ENCODE measurements at regions not wholly inside any gene's neighbourhood (a gene's known extent, or its start where the extent isn't known, plus 50 kb on each side); places are given as distances from the start of the nearest gene placed in this dataset.

DNA sequence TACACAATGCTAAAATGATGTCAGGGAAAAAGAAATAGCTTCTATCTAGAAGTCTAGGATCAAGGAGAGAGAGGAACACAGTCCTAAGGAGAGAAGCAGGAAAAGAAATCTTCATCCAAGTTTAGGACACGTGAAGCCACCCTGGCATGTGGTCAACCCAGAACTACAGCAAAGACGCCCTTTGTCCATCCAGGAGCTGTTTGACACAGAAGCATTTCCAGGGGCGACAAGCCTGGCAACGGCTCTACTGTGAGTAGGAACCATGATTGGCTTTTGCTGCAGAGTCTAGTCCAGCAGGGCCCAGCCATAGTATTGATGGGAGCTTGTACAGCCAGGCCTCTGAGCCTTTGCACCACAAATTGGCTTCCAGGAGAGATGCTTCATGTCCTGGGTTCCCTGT is 185.4 kb upstream of the RPL38 start:
- no peak for TF ChIP-seq EP300 (conservative IDR thresholded peaks at IDR 0.05; ENCODE audit: poor library complexity, severe bottlenecking)
- TF ChIP-seq POLR2AphosphoS5 (IDR thresholded peaks at IDR 0.05) = no peak
- TF ChIP-seq, protein P1, sequence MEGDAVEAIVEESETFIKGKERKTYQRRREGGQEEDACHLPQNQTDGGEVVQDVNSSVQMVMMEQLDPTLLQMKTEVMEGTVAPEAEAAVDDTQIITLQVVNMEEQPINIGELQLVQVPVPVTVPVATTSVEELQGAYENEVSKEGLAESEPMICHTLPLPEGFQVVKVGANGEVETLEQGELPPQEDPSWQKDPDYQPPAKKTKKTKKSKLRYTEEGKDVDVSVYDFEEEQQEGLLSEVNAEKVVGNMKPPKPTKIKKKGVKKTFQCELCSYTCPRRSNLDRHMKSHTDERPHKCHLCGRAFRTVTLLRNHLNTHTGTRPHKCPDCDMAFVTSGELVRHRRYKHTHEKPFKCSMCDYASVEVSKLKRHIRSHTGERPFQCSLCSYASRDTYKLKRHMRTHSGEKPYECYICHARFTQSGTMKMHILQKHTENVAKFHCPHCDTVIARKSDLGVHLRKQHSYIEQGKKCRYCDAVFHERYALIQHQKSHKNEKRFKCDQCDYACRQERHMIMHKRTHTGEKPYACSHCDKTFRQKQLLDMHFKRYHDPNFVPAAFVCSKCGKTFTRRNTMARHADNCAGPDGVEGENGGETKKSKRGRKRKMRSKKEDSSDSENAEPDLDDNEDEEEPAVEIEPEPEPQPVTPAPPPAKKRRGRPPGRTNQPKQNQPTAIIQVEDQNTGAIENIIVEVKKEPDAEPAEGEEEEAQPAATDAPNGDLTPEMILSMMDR (IDR thresholded peaks at IDR 0.05; ENCODE audit: poor library complexity, severe bottlenecking) = no peak
- no peak for TF ChIP-seq RAD21 (conservative IDR thresholded peaks at IDR 0.05)
- TF ChIP-seq, protein P2, sequence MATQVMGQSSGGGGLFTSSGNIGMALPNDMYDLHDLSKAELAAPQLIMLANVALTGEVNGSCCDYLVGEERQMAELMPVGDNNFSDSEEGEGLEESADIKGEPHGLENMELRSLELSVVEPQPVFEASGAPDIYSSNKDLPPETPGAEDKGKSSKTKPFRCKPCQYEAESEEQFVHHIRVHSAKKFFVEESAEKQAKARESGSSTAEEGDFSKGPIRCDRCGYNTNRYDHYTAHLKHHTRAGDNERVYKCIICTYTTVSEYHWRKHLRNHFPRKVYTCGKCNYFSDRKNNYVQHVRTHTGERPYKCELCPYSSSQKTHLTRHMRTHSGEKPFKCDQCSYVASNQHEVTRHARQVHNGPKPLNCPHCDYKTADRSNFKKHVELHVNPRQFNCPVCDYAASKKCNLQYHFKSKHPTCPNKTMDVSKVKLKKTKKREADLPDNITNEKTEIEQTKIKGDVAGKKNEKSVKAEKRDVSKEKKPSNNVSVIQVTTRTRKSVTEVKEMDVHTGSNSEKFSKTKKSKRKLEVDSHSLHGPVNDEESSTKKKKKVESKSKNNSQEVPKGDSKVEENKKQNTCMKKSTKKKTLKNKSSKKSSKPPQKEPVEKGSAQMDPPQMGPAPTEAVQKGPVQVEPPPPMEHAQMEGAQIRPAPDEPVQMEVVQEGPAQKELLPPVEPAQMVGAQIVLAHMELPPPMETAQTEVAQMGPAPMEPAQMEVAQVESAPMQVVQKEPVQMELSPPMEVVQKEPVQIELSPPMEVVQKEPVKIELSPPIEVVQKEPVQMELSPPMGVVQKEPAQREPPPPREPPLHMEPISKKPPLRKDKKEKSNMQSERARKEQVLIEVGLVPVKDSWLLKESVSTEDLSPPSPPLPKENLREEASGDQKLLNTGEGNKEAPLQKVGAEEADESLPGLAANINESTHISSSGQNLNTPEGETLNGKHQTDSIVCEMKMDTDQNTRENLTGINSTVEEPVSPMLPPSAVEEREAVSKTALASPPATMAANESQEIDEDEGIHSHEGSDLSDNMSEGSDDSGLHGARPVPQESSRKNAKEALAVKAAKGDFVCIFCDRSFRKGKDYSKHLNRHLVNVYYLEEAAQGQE (IDR thresholded peaks at IDR 0.05; ENCODE audit: borderline replicate concordance) = no peak
- TF ChIP-seq TAF1 (IDR thresholded peaks at IDR 0.05; ENCODE audit: low read depth) = no peak
- TF ChIP-seq EZH2 (IDR thresholded peaks at IDR 0.05; ENCODE audit: borderline replicate concordance, insufficient read depth, low read length, poor library complexity, severe bottlenecking) = no peak

Data from neural cell (in vitro differentiated cells).